HG02981 (cell line): ENCODE measurements at regions not wholly inside any gene's neighbourhood (a gene's known extent, or its start where the extent isn't known, plus 50 kb on each side); places are given as distances from the start of the nearest gene placed in this dataset.

ENCODE experiments used
- ATAC-seq: cut with Tn5 transposase; IDR thresholded peaks from one replicate; pipeline ENCODE4 v1.9.1; 2021; ENCODE audit warnings: mild to moderate bottlenecking, moderate library complexity; ENCODE audit not compliant: unreplicated experiment

GRCh38 chr2:101558740-101559525 is 84.0 kb upstream of the RFX8 start:
- no peak for ATAC-seq

- ATAC-seq = no peak
These were observed 81.1 kb upstream of the RFX8 start for GRCh38 chr2:101556033-101556459.

- no peak for ATAC-seq
These were observed 76.5 kb upstream of the RFX8 start for GRCh38 chr2:101551336-101551888.

GRCh38 chr2:101550555-101550954 is 75.6 kb upstream of the RFX8 start:
- ATAC-seq = no peak

GRCh38 chr2:101549371-101549770 is 74.5 kb upstream of the RFX8 start:
- no peak for ATAC-seq

GRCh38 chr2:101546376-101547058 is 71.6 kb upstream of the RFX8 start:
- no peak for ATAC-seq

- ATAC-seq = no peak
These were observed 71.0 kb upstream of the RFX8 start for GRCh38 chr2:101545950-101546349.

GRCh38 chr2:101540518-101540917 is 65.6 kb upstream of the RFX8 start:
- no peak for ATAC-seq

- no peak for ATAC-seq
These were observed 63.2 kb upstream of the RFX8 start for GRCh38 chr2:101538076-101538475.

GRCh38 chr2:101534149-101534611 is 59.3 kb upstream of the RFX8 start:
- ATAC-seq = no peak

GRCh38 chr2:101533561-101534148 is 58.7 kb upstream of the RFX8 start:
- ATAC-seq = no peak

- no peak for ATAC-seq
These were observed 53.6 kb upstream of the RFX8 start for GRCh38 chr2:101528501-101528900.

GRCh38 chr2:101524806-101525430 is 50.0 kb upstream of the RFX8 start:
- no peak for ATAC-seq
